ENCODE measurements at regions not wholly inside any gene's neighbourhood (a gene's known extent, or its start where the extent isn't known, plus 50 kb on each side); places are given as distances from the start of the nearest gene placed in this dataset.

DNA sequence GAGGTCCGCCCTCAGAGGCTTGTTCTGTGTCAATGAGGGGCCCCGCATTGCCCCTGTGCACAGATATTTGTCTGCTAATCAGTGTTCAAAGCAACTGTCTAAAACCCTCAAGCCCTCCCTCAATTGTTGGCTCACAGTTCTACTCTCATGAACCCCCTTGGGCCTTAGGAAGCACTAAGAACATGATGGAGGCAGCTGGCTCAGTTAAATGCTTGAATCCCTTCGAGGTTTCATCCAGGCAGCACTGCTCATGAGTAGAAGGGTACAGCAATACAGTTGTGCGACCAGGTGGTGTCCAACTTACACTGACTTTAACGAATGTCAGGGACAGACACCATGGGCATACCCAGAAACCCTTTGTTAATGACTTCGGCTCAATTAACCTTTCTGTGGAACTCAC is 89.2 kb upstream of the WSCD1 start:
- FAIRE-seq = no peak
- H3K27ac ChIP-seq (ENCODE audit: control insufficient read depth, insufficient read depth, low read length) = no peak overlapping the region
- H3K27me3 ChIP-seq (ENCODE audit: control insufficient read depth, extremely low read depth, insufficient read depth, low read length) = no peaks in the 10 kb centered on the region
- no peaks in the 10 kb centered on the region for H3K79me2 ChIP-seq (ENCODE audit: control insufficient read depth, insufficient read depth, low read length)
- no peak overlapping the region for H3K4me3 ChIP-seq (ENCODE audit: control insufficient read depth in 2 of 3, extremely low read depth in 1 of 3, insufficient read depth in 2 of 3, low read depth in 1 of 3, low read length in 3 of 3)
- dilution Hi-C loops (cut with MboI; ENCODE audit: extremely low pct_ligation_motif_present, low sequenced_read_pairs) = no loop called here
- no peak overlapping the region for H2AFZ ChIP-seq (ENCODE audit: control insufficient read depth, low read length)
- no peak overlapping the region for H3K4me2 ChIP-seq (ENCODE audit: control insufficient read depth, extremely low read depth, insufficient read depth, low read depth, low read length)
- H3K9ac ChIP-seq (ENCODE audit: control insufficient read depth, extremely low read depth, insufficient read depth, low read length) = no peak overlapping the region
- DNase-seq (ENCODE audit: low read depth, low spot score) = no peak
- H3K9me1 ChIP-seq (ENCODE audit: control insufficient read depth, extremely low read depth, insufficient read depth, low read length) = no peaks in the 10 kb centered on the region
- H3K36me3 ChIP-seq (ENCODE audit: control insufficient read depth in 2 of 2, extremely low read depth in 1 of 2, insufficient read depth in 2 of 2, low read length in 2 of 2) = no peaks in the 10 kb centered on the region
- TF ChIP-seq, protein P1, sequence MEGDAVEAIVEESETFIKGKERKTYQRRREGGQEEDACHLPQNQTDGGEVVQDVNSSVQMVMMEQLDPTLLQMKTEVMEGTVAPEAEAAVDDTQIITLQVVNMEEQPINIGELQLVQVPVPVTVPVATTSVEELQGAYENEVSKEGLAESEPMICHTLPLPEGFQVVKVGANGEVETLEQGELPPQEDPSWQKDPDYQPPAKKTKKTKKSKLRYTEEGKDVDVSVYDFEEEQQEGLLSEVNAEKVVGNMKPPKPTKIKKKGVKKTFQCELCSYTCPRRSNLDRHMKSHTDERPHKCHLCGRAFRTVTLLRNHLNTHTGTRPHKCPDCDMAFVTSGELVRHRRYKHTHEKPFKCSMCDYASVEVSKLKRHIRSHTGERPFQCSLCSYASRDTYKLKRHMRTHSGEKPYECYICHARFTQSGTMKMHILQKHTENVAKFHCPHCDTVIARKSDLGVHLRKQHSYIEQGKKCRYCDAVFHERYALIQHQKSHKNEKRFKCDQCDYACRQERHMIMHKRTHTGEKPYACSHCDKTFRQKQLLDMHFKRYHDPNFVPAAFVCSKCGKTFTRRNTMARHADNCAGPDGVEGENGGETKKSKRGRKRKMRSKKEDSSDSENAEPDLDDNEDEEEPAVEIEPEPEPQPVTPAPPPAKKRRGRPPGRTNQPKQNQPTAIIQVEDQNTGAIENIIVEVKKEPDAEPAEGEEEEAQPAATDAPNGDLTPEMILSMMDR (optimal IDR thresholded peaks at IDR 0.05 in 1 of 3, IDR thresholded peaks at IDR 0.05 in 1 of 3, conservative IDR thresholded peaks at IDR 0.05 in 1 of 3; ENCODE audit: extremely low read depth in 1 of 3, insufficient read depth in 2 of 3, low read length in 3 of 3) = no peak
- no peak for TF ChIP-seq EZH2 (IDR thresholded peaks at IDR 0.05; ENCODE audit: low read length)
- no peaks in the 10 kb centered on the region for H4K20me1 ChIP-seq (ENCODE audit: control insufficient read depth, extremely low read depth, insufficient read depth, low read length)
- no peaks in the 10 kb centered on the region for H3K9me3 ChIP-seq (ENCODE audit: control insufficient read depth, low read depth, low read length)
- H3K4me1 ChIP-seq (ENCODE audit: control insufficient read depth, extremely low read depth, insufficient read depth, low read length) = no peaks in the 10 kb centered on the region

DNA sequence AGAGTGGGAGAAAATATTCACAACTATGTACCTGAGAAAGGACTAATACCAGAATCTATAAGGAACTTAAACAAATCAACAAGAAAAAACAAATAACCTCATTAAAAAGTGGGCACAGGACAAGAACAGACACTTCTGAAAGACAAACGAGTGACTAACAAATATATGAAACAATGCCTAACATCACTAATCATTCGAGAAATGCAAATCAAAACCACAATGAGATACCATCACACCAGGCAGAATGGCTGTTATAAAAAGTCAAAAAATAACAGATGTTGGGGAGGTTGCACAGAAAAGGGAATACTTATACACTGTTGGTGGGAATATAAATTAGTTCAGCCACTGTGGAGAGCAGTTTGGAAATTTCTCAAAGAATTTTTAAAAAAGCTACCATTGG is 83.5 kb upstream of the WSCD1 start:
- H2AFZ ChIP-seq (ENCODE audit: control insufficient read depth, low read length) = no peak overlapping the region
- no peak overlapping the region for H3K27ac ChIP-seq (ENCODE audit: control insufficient read depth, insufficient read depth, low read length)
- no peaks in the 10 kb centered on the region for H4K20me1 ChIP-seq (ENCODE audit: control insufficient read depth, extremely low read depth, insufficient read depth, low read length)
- no peak for FAIRE-seq
- no peaks in the 10 kb centered on the region for H3K27me3 ChIP-seq (ENCODE audit: control insufficient read depth, extremely low read depth, insufficient read depth, low read length)
- H3K4me2 ChIP-seq (ENCODE audit: control insufficient read depth, extremely low read depth, insufficient read depth, low read depth, low read length) = no peak overlapping the region
- no peaks in the 10 kb centered on the region for H3K9me3 ChIP-seq (ENCODE audit: control insufficient read depth, low read depth, low read length)
- no peak for DNase-seq (ENCODE audit: low read depth, low spot score)
- H3K4me3 ChIP-seq (ENCODE audit: control insufficient read depth in 2 of 3, extremely low read depth in 1 of 3, insufficient read depth in 2 of 3, low read depth in 1 of 3, low read length in 3 of 3) = no peak overlapping the region
- H3K36me3 ChIP-seq (ENCODE audit: control insufficient read depth in 2 of 2, extremely low read depth in 1 of 2, insufficient read depth in 2 of 2, low read length in 2 of 2) = no peaks in the 10 kb centered on the region
- H3K9me1 ChIP-seq (ENCODE audit: control insufficient read depth, extremely low read depth, insufficient read depth, low read length) = no peaks in the 10 kb centered on the region
- H3K79me2 ChIP-seq (ENCODE audit: control insufficient read depth, insufficient read depth, low read length) = no peaks in the 10 kb centered on the region
- TF ChIP-seq EZH2 (IDR thresholded peaks at IDR 0.05; ENCODE audit: low read length) = no peak
- TF ChIP-seq, protein P1 (optimal IDR thresholded peaks at IDR 0.05 in 1 of 3, IDR thresholded peaks at IDR 0.05 in 1 of 3, conservative IDR thresholded peaks at IDR 0.05 in 1 of 3; ENCODE audit: extremely low read depth in 1 of 3, insufficient read depth in 2 of 3, low read length in 3 of 3) = no peak
- H3K9ac ChIP-seq (ENCODE audit: control insufficient read depth, extremely low read depth, insufficient read depth, low read length) = no peak overlapping the region
- H3K4me1 ChIP-seq (ENCODE audit: control insufficient read depth, extremely low read depth, insufficient read depth, low read length) = no peaks in the 10 kb centered on the region
- dilution Hi-C loops (cut with MboI; ENCODE audit: extremely low pct_ligation_motif_present, low sequenced_read_pairs) = no loop called here

Measured in keratinocyte (primary cell).